ENCODE measurements at regions not wholly inside any gene's neighbourhood (a gene's known extent, or its start where the extent isn't known, plus 50 kb on each side); places are given as distances from the start of the nearest gene placed in this dataset.

DNA sequence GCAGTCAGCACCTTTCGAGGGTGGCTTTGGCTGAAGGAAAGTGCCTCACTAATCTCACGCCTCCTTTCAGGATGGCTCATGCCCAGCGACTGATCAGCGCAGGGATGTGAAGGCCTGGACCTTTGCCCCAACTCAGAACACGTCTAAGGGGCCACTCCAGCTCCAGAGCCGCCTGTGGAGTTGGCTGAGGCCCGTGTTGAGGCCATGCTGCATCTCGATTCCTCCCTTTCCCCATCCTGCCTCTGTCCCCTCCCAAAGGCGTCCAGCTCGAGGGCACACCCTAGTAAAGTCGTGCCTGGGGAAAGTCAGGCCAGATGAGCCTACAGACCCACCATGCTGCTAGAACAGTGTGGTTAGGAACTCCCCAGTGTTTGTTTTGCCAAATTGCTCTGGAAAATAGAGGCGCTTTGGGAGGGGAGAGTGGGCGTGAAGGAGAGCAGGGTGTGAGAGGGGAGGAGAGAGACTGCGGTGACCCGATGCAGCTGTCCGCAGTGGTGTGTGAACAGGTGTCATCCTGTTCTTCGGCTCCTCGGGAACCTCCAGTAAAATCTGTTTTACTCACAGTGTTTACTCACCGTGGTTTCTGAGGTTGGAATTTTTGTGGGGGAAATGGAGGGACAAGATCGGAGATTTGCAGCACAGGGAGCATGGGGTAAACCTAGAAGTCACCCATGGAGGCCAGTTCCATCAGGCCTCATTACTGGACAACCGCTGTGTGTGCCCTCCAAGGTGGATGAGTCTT, 85.0 kb upstream of the PMEPA1 start:
- peak; percentile 29 for DNase-seq

DNA sequence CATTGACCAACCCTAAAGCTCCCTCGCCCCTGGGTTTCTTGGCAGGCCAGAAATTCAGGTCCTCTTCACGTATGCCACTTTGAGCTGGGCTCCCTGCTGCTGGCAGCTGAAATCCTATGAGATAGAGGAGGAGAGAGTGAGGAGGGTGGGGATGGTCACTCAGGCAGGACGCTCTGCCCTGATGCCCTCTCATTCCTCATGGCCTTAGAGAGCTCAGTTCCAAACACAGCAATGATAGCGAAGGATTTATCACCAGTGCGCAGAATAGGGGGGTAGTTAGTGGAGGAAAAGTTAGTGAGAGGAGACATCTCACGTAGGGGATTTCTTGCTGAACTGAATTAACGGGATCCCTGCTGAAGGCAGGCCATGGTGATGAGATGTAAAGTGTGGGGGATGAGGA, 84.2 kb upstream of the PMEPA1 start:
- DNase-seq: no peak

DNA sequence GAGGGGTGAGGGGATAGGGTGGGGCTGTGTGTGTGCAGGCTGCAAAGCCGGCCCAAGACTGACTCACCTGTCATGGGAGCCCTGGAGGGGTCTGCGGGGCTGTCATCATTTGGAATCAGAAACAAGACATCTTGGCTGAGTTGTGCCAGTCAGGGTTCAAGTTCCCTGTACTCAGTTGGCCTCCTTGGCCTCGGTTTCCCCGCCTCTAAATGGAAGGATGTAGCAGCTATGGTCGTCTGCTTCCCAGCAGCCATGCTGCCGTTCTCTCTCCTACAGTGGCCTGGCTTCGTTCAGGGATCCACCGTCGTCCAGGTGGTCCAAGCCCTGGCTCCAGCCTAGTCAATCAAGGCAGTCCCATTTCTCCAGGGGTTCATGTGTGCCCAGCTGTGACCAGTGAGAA, 83.6 kb upstream of the PMEPA1 start:
- DNase-seq: no peak

DNA sequence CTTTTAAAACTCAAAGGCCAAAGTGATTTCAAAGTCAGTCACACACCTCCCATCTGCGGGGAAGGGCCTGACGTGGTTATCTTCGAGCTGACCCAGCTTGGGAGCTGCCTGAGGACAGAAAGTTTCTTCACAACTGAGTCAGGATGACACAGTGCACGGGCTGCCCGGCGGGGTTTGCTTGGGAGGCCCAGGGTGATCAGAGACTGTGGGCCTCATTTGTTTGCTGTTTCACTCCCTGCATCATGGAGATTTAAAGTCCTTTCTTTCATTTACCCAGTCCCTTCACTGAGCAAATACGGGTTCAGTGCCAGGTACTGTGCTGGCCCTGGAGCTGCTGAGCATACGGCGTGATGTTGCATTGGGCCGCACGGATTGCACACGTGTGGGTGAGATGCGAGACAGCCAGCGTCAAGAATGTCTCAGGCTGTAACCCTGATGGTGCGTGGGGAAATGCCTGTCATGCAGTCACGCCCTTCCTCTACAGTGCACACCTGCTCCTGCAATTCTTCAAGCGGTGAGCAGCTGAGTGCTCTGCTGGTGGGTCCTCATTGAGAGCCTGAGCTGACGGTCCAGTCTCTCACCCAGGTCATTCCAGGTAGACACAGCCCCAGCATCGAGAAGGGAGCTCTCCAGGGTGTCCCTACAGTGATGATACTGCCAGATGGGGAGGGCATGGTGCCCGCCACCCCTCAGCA, 82.7 kb upstream of the PMEPA1 start:
- no peak for DNase-seq

DNA sequence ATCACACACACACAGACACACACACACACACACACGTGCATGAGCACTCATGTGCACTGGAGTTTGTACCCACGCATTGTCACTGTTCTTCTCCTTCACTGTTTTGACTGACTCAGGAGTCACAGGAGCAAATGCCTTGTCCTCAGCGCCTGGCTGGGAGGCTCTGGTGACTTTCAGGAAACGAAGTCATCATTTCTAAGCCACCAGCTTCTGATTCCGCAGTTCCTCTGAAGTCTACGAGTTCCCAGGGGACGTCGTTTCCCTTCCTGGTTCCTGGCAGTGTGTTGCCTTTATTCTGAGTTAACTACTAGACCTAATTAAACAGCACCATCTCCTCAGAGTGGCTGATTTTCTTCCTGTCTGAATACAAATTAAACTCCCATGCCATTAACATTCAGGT, 82.2 kb upstream of the PMEPA1 start:
- DNase-seq: peak; percentile 13

DNA sequence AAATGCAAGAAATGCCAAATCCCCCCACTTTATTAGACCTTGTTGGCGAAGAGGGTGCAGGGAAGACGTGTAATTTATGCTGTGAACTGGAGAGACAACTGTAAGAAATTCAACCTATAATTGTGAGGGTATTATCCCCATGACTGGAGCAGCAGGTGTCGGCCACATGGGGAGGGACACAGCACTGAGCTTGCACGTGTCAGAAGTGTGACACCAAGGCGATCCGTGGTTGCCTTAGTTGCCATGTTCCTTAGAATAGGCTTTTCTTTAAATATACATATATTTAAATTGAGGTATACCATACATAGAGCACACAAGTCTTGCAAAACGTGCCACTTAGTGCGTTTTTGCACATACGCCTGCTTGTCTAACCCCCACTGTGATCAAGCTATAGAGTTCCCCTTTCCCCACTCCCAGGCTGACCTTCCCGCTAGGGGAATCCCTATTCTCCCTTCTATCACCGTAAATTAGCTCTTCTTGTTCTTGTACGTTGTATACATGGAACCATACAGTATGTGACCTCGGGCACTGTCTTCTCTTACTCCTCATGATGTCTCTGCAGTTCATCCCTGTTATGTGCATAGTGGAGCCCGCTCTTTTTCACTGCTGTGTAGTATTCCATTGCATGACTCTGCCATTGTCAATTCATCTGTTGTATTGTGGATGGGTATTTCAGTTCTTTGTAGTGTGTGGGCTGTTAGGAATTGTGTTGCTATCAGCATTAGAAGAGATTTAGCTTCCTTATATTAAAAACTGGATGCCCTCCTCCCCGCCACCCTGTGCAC, 81.6 kb upstream of the PMEPA1 start:
- DNase-seq: no peak

DNA sequence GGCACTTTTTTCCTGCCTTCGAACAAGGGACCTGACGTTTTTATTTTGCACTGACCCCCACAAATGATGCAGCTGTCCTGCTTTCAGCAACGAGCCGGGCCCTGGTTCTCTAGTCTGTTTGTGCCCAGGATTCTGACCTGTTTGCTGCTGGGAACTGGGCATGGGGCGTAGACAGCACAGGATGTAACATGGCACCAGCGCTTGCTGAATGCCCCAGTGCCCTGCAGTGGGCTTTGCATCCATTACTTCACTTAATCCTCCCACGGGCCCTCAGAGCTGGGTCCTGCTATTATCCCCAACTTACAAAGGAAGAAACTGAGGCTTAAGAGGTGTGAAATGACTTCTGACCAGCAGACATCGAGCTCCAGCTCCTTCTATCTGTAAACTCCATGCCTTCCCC, 80.4 kb upstream of the PMEPA1 start:
- no peak for DNase-seq

DNA sequence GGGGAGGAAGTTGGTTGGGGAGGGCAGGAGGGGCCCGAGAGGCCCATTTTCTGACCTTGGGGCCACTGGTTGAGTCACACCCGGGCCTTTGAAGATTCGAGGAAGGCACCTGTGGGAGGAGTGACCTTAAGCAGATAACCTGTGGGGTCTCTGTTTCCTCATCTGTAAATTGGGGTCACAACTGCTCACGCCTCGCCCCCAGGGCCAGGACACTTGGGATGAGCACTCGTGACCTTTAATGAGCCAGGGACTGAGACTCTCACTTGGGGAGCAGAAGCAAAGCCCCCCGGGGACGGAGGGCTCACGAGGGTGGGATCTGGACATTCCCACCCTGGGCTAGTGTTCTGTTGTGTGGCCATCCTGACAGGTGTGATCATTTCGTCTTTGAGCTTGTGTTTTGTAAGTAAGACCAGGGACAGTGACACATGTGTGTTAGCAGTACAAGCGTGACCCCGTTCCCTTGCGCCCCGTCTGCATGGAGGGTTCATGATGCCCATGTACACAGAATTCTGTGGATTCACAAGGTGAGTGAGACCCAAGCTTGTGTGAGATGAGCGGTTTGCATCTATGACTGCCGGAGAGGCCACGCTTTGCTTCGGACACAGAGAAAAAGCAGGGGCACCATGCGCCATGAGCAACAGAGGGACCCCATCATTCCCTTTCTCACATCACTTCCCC, 79.3 kb upstream of the PMEPA1 start:
- no peak for DNase-seq

DNA sequence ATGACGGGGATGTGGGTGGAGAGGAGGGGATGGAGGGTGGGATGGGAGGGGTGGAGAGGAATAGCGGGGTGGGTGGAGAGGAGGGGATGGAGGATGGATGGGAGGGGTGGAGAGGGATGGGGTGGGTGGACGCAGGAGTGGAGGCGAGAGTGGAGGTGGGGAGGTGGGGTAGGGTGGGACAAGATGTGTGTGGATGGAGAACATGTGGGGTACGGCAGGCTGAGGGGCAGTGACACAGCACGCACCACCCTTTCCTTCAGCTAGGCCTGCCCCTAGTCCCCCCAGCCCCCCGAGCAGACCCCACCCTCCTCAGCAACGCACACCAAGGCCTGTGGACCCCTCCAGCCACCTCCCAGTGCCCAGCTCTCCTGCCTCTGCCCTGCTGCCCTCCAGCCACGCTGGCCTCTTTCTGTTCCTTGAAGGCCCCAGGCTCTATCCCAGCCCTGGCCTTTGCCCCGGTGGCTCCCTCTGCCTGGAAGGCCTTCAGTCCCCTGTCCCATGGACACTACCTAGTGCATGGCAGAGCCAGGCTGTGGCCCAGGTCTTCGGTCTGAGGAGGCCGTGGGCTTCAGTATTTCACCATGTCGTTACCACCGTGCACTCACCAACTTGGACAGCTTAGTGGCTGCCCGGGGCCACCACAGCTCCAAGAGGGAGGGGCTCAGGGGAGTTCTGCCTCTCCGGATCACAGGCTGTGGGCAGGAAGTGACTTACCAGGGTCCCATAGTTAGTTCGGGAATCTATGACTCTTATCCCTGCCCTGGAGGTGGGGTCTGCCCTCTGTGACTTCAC, 78.4 kb upstream of the PMEPA1 start:
- no peak for DNase-seq

DNA sequence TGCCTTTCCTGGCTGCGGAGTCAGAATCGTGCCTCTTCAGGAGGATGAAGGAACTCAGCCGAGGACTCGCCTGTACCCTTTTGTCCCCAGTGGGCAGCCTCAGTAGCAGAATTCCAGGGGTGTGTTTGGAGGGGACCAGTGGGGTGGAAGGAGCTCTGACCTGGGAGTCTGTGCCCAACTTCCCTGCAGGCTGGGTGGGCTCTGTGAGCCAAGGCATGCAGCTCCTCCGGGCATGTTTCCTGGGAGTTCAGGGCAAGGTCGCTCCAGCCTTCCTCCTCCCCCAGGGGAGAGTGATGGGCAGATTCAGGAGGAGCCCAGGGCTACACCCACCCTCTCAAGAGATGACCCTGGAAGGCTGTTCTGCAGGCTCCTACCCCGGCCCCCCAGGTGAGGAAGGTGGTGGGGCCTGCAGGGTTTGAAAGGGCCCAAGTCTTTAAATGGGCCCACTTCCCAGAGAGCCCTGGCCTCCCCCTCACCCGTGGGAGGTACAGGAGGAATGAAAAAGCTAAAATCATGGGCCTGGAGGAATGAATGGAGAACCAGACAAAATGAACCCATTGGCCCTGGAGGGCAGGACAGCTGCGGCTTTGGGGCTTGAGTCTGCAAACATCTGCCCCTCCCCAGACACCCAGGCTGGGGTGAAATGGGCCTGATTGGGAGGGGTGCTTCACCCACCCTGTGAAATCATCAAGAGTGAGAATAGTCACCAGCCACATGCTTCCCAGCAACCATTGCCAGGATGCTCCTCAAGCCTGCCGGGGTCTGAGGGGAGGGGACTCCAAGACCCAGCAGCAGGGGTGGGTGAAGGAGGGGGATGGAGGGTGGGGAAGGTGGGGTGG, 77.6 kb upstream of the PMEPA1 start:
- no peak for DNase-seq

DNA sequence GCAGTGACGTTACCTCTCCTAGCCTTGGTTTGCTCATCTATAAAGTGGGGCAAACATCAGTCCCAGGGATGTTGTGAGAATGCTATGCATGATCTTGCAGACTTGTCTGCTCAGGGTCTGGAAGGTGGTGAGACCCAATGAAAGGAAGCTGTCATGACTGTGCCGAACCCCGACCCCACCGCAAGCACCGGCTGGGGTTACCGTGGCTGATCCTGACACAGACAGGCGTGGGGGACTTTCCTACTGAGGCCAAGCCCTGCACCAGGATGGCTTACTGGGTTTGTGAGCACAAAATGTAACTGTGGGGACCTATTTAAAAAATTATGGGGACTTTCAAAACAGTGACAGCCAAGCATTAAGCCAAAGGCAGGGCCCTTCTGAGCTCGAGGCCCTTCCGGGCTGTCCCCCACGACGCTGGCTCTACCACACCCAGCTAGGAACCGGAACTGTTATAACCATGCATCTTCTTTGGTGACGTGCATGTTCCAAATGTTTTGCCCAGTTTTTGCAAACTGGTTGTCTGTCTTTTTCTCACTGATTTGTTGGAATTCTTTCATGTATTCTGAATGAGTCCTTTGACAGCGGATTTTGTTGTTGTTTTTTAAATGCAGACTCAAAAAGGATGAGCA, 76.6 kb upstream of the PMEPA1 start:
- DNase-seq: no peak

DNA sequence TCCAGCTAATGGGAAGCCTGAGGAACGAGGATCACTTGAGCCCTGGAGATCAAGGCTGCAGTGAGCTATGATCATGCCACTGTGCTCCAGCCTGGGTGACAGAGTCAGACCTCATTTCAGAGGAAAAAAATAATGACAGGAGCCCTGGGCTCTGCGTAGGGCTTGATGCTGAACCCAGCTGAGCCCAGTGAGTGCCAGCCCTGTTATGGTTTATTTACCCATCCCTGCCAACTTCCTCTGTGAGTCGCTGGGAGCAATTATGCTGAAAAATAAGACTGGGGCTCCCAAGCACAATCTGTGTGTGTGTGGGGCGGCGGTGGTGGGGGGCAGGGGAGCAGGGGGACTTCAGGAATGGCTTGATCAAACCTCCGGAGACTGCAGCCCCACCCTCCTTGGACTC, 75.9 kb upstream of the PMEPA1 start:
- no peak for DNase-seq

DNA sequence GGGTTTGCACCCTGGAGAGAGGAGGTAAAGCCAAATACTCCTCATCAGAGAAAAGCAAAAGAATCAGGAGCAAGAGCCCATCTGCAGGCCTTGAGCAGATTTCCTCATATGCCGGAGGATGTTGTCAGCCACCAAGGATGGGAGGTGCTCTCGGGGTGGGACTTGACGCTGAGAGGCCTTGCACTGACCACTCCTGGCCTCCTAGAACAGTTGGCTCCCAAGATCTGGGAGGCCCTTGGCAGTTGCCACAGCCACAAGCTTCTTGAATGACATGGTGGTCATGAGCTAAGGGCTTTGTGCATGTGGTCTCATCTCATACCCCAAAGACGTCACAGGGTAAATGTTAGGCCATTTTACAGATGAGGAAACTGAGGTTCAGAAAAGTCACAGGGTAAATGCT, 75.2 kb upstream of the PMEPA1 start:
- no peak for DNase-seq

DNA sequence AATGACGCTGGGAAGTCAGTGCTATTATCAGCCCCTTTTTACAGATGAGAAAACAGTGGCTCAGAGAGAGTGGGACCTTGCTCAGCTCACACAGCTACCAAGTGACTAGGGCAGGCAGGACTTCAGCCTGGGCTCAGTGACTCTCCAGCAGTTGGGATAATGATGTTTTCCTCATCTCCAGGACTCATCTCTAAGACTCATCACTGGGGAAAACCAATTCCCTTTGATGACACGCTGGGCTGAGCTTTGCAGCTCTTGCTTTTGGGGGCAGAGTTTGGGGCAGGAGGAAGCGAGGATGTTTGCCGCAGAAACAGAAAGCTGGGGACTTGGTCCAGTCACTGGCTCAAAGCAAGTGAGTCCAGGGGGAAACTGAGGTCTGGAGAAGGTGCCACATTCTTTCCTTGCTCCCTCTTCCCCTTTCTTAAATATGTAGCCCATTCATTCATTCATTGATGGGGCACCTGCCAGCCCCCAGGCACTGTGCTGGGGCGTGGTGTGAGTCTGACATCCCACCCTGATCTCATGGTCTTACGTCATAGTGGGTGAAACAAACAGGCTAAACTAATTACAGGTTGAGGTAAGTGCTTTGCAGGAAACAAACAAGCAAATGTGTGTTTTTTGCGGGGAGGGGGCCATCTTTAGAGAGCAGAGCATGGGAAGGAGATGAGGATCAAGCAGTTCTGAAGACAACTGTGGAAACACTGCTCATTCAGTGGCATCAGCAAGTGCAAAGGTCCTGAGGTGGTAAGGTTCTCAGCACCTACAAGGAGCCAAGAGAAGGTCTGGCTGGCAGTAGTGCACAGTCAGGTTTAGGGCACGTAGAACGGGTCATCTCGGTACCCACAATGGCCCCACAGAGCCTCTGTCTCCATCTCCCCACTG, 74.4 kb upstream of the PMEPA1 start:
- no peak for DNase-seq

DNA sequence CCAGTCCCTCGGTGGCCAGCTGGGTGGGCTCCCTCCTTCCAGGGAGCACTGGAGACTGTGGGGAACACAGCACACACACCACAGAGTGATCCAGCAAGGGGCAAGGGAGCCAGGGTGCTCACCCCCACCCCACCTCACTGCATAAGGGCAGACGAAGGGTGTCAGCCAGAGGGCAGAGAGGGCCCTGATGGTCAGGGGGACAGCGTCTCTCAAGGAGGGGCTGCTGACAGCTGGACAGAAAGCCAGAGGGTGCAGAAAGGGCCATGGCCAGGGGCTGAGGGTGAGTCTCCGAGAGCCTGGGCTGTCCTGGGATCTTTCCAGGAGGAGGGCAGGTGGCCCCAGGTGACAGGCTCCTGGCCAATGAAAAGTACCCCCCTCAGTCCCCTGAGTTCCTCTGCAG, 73.4 kb upstream of the PMEPA1 start:
- DNase-seq: no peak

DNA sequence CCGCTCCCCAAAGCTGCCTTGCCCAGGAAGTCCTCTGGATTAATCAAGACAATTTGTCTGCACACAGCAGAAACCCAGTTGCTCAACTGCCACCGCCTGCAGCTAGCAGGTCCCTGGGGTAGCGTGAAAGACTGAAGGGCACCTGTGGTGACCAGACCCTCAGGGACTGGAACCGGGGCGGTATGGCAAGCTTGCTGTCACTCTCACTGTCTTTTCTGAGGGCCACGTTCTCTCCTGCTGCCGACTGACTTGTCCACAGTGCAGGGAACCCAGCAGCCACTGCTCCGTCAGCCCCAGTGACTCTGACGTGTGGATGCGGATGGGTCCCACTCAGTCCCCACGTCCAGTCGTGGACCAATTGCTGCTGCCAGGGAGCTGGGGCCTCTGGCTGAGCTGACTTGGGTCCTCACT, 72.8 kb upstream of the PMEPA1 start:
- DNase-seq: no peak

DNA sequence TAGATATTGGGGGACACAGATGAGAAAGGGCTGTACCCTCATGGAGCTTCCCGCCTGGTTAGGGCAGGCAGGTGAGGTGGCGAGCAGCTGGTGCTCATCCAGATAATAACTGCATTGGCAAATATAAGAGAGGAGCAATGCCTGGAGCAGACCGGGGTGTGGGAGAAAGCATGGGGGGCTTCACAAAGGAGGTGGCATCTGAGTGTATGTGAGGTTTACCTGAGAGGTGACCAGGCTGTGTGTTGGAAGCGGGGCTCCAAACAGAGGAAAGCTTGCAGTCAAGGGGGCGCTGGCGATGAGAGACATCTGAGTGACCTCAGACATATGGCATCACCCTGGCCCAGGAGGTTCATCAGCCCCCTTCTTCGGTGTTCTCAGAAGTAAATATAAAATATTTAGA, 72.1 kb upstream of the PMEPA1 start:
- DNase-seq: no peak

DNA sequence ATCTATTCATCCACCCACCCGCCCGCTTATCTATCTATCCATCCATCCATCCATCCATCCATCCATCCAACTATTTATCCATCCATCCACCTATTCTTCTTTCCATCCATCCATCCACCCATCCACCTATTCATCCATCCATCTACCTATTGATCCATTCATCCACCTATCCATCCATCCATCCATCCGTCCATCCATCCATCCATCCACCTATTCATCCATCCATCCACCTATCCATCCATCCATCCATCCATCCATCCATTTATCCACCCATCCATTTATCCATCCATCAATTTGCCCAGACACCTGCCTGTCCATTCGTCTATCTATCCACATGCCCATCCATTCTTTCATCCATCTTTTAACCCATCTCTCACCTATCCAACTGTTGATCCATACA, 71.1 kb upstream of the PMEPA1 start:
- DNase-seq: no peak

DNA sequence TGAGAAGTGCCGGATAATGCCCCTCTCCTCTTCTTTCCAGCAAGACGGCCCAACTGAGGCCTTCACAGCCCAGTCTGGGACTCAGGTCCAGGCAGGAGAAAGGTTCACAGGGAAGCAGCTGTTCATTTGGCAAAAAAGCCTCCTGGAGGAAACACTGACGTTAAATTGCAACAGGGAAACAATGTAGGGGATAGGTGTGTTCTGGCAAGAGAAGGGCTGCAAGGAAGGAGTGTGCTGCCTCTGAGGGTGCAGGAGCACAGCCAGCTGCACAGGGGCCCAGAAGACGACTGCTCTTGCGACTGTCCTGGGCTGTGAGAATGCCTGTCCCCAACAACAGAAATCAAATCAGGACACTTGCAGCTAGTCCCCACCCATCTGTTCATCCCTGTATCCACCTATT, 70.6 kb upstream of the PMEPA1 start:
- no peak for DNase-seq

DNA sequence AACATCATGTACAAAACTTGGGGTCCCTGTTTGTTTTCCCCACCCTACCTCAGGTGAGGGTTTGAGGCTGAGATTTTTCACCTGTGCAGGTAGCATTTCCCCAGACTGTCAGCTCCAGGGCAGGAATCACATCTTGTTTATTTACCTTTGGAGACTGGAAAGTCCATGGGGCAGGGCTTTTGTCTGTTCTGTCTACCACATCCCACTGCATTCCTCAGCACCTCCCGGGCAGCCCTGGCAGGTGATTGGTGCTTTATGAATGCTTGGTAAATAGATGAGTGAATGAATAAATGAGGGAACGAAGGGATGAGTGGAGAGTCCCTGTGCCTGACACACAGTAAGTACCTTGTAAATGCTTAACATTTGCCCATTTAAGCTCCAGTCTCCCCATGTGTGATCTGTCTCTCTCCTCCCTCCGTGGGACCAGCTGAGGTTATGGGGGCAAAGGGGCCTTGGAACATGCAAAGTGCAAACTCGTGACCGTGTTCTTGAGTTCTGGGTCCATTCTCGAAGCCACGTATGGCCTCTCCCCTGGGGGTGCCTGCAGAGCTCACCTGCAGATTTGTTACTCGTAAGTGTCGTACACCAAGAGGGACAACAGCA, 69.7 kb upstream of the PMEPA1 start:
- no peak for DNase-seq

All from fibroblast of skin of right quadriceps (primary cell).